NOMO-1 (cell line): ENCODE measurements at regions not wholly inside any gene's neighbourhood (a gene's known extent, or its start where the extent isn't known, plus 50 kb on each side); places are given as distances from the start of the nearest gene placed in this dataset.

Experiments used
- DNase-seq, 2 experiments: peaks; one replicate each; lab custom pipeline; 2025; ENCODE audit not compliant: unreplicated experiment in 2 of 2; lab: John Stamatoyannopoulos, UW

DNA sequence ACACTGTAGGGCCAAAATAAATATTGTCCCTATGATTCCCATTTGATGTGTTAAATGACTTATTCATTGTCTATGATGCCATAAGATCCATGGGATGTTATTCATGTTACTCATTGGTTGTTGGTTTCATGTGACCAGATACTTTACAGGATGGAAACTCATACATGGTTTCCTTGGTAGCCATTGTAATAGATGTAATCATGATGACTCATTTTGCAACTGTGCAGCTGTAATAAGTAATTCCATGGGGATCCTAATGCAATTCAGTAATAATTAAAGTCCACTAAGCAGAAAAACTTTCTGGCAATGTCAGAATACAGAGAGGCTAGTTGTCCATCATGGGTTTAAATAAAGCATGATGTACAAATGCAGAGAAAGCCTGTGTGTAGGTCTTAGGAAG lies 389.7 kb upstream of the NR3C2 start:
- no peak for DNase-seq

DNA sequence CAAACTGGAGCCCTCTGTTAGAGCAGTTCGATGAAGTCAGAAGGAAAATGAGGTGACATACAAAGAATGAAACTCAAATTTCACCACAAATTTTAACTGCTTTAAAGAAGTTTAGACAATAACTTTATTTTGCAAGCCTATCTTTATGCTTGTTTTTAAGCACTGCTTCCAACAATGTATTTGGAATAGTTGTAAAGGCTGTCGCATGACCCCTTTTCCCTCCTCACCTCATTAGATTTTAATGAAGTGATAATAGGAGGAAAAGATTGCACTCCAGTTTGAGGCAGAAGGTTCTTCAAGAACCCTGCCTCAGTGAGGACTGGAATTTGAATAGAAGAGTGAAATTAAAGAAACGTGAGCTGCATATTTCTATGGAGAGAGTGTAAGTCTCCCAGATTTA lies 386.1 kb upstream of the NR3C2 start:
- DNase-seq: no peak

DNA sequence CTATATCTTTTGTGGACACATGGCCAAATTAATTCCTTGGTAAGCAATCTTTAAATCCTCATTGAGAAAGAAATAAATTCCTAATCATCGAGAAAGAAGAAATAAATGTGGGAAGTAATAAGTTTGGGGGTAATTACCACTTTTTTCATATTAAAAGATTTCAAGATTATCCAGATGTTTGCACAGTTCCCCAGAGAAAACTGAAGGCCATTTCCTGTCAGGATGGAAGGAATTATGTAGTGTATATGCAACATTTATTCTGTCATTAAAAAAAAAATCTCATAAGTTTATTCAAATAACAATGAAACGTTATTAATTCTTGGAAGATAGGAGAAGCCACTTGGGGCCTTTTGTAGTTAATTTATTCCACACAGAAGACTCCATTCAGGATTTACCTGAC lies 385.6 kb upstream of the NR3C2 start:
- no peak for DNase-seq

DNA sequence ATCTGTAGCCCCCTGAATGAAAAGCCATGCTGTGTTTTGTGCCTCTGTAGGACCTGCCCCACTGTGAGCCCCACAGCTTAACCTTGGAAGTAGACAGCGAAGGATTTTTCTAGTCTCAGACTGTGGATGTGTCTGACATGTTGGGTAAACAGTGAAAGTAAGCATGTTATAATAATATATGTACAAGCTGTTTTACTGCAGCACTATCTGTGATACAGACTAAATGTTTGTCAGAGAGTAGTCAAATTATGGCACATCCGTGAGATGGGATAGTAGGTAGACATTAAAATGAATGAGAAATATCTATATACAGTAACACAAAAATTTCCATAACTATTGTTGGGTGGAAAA lies 381.2 kb upstream of the NR3C2 start:
- no peak for DNase-seq

DNA sequence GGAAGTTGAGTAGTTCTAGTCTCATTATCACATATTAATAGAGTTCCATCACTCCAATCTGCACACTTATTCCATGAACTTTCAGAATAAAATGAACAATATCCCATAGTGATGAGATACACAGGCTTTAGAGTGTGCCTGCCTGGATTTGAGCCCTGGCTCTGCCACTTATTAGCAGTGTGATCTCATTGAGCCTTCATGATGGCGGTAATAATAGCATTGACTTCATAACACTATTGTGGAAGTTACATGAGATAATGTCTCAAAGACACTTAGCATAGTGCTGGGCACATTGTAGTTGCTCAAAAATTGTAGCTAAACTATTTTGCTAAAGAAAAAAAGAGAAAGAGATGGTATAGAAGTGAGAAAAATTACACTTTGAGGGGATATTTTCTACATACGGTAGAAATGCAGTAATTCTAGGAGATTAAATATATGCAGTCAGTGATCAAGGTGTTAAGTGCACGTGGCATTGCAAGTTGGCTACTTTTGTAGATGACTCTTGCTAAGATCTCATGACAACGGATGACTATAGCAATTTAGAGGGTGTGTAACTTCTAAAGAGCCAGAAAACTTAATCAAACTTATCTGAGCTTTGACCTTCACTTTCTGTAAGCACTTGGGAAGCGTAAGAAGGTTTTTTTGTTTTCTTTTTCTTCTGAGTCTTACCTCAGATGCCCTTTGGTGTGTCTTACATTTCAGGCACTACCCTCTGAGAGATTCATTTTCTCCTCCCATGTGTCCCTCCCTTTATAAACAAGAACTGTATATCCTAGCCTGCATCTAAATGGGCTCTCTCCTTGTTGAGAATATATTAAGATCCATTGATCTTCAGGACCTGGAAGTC lies 380.6 kb upstream of the NR3C2 start:
- no peak for DNase-seq

DNA sequence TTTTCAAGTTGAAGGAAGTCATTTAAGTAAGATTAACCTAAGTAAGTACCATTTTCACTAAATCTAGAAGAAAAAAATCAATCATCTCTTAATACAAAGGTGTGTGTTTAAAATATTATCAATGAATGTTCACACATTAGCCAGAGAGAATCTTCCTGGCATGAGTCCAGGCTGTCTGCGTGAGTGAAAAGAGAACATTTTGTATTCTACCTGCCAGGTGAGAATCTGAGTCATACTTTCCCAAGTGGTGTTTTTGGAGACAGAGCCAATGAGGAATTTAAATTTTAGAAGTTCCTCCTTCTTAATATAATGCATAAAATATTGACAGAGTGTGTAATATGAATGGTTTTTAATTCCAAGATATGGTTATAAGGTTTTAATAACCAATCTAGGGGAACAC lies 371.8 kb upstream of the NR3C2 start:
- DNase-seq: no peak

DNA sequence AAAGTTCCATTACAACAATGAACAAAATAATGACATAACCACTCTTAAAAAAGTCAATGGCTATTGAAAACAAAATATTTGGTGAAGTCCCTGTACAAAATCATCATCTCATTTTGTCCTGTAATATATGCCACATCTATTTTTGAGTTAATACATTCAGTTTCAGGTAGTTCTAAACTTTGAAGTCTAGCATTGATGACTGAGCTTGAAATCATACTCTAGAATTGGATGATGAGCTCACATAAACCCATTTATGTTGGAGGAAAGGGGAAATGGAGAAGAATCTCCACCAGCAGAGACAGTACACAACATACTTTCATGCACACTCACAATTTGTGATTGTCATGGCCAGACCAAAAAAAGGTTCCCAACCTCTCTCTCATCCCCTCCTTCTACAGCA lies 371.1 kb upstream of the NR3C2 start:
- DNase-seq: no peak

DNA sequence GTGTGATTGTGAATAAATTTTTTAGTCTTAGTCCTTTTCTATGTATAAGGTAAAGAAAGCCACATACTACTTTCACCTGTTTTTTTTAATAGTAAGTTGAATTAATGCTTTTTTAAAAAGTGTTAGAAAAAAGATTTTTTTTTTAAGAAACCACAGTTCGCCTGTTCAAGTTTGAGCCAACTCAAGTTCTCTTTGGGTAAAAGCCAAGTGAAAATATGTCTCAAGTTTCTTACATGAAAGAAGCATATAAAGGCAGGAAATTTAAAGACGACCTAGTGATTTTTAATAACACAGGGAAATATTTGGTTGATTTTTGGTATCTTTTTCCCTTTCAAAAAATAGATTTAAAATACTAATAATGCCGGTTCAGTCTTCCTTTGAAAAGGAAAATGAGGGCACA lies 369.9 kb upstream of the NR3C2 start:
- DNase-seq: no peak

DNA sequence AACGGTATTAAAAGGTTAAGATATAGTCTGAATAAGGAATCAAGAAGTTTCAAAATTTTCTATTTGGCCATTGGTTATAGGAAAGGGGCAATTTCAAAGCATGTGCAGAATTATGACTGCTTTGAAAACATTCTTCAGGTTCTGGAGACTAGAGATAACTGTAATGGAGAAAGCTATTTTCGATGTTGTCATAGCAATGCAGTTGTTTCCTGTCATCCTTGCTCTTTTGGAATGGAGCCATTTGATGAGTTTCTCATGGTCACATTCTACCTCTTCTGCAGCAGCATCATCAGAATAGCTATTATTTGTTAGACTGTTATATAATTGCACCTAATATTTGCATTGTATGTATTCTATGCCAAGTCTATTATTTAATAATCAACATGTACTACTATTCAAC lies 368.2 kb upstream of the NR3C2 start:
- no peak for DNase-seq

DNA sequence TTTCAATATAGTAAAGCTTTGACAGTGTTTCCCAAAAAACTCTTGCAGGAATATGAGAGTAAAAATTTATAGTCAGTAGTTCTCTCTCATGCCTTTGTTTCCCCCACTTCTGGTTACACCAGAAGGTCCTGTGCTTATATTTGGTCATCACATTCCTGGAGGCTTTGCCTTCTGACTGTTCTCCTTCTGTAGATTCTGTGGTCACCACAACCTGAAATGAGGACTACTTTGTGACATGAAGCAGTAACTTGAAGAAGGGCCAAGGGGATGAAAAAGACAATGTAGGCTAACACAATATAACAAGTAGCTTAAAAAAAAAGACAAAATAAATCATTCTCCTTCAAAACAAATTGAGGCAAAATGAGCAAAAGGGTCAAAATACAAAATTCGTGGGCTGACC lies 366.2 kb upstream of the NR3C2 start:
- DNase-seq: no peak

DNA sequence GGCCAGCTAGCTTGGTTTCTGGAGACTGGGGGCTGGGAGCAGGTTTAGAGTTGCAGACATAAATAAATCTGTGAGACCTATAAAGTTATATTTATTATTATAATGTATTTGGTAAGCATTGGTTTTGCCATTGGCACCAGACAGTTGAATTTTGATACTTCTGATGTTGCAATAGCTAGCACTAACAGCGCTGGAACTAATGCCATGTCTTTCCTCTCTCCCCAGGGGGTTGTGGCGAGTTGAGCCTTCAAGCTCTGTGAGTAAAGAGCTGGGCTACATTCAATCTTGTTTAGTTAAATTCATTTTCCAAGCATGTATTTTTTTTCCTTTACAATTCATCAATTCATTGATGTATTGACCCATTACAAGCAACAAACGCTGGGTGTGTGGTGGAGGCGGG lies 358.7 kb upstream of the NR3C2 start:
- DNase-seq: no peak

DNA sequence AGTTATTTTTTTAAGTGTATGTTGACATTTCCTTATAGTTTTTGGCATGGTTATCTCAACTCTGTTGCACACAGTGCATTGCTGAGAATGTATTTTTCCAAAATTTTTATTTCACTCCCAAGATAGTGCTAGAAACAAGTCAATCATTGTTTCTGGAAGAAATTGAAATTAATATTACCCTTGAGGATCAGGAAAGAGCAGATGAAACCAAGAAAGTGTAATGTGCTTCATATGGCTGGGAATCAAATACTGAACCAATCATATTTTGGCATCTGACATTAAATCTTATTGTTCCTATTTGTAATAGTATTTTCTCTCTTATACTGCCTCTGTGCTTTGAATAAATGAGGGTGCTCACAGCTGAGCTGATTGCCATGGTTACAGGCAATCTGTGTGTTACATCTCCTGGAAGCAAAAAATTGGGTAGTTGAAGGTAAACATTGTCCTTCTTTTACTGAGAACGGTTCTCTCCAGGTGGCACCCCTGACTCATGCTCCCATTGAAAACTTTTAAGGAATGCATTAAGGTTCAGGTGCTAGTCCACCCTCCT lies 358.2 kb upstream of the NR3C2 start:
- no peak for DNase-seq

DNA sequence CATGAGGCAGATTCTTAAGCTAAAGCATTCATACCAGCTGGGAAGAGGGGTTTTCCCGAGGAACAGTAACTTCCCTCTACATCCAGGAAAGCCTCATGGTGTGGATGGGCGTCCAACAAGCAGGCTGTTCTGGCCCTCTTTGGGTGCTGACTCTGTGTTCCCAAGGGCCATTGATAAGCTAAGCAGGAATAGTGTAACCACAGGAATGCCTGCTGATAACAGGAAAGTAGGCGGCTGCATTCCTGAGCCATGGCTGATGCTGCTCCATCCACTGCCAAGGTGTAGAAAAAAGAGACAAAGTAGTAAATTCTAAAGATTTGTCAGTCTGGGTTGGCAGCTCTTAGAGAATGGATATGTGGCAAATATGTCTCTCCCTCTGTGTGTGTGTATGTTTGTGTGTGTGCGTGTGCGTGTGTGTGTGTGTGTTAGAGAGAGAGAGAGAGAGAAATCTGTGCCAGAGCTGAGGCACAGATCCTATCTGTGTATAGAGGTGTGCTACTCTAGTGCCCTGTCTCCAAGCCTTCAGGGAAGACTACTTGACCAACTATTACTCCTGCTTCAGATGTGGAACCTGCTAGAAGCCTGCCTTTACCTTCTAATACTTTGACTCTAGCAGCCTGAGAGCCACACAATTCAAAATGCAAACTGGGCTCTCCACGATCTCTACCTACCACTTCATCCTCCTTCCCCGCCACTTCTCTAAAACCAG lies 353.1 kb upstream of the NR3C2 start:
- no peak for DNase-seq

DNA sequence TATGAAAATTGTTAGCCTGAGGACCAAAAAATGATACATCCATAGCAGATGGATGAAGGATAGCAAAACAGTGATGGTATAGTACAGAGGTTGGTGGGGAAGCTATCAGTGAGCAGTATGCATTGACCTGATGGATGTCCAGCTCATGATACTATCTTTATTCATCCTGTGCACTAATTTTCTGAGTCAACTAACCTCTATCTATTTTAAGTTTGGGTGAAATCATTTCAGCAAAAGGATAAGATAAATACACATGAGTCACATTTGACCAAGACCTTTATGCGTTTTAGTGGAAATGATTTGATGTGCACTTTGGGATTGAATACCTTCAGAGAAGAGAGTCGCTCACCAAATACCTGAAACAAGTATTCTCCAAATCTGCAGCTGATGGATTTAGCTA lies 351.0 kb upstream of the NR3C2 start:
- no peak for DNase-seq

DNA sequence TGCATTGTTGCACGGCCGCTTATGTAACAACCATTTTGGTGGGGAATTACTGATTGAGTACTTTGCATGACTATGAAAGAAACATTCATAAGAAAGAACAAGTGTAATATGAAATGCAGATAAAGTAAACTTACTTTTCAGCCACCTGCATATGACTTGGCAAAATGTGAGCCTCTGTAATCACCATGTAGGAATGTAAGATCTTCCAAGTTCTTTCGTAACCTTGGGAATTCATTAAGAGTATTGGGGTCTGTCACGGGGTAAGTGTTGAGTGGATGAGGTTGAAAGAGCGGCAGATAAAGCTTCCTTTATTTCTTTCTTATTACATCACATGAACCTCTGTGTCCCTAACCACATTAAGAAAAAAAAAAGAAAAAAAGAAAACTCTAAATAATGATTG lies 348.5 kb upstream of the NR3C2 start:
- no peak for DNase-seq

DNA sequence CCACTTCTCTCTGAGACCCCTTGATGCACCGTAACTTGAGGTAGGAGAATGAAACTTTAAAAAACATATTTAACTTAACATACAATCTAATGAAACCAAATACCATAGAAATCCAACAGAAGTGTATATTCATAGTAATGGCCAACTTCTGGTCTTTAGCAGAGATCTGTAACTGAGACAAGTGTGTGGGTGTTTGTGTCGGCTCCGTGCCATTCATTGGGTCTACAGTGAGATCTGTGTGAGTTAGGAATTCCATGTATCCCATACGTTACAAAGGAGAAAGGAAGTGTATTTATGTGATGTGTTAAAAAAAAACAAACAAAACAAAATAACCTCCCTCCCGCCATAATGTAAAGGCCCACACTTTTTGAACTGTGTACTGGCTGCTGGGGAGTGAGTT lies 348.0 kb upstream of the NR3C2 start:
- DNase-seq: no peak

DNA sequence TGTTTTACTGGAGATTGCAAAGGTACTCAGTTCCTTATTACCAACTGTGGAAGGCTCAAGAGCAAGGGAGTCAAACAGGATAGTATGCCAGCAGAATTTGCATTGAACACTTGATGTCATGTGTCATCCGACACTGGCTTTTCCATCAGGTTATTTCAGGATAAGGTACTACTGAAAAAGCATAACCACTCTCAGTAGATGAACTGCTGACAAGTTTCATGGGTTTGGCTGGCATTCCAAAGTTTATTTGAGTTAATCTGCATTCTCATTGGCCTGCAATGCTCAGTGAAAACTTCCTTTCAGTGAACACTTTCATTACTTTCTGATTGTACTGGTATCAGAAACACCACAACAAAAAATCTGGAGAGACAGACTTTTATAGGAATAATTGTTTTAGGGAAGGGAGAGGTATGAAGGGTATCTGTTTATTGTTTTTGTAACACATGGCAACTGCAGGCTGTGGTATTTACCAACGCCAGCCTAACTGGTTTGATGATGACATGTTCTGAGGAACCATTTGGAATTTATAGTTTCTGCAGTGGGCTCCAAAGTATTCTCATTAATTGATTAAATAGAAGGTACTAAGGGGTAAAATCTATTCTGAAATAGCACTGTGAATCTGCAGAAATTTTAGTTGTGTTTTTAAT lies 345.7 kb upstream of the NR3C2 start:
- DNase-seq: no peak

DNA sequence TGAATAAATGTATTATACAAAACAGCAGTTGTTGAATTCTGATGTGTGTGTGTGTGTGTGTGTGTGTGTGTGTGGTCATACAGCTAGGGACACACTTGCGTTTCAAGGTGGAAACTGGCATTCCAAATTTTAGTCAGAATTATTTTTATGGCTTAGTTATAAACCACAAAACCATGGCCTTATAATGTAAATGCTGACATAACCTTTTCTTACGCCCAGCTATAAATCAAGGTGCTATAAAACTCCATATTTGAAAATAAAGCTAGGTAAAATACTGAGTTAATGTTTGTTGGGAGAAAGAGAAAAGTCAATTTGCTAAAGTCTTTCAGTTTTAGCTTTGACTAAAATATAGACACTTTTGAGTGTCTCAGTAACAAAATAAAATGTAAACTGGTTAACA lies 345.1 kb upstream of the NR3C2 start:
- DNase-seq: no peak

DNA sequence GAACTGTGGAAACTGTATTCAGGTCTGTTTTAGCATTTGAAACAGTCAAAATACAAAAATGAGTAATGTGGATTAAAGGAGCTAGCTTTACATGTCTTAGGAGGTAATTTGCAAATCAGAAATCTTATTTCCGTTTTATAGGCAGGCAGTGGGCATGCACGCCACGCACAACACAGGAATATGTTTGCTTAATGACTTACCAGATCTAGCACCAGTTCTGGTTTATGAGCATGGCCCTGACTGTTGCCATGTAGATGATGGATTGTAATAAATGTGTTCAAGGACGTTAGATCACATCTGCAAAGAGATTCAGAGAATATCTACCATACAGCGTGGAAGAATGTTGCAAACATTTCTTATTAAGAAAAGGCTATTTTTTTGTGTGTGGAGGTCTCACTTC lies 344.5 kb upstream of the NR3C2 start:
- DNase-seq: no peak

DNA sequence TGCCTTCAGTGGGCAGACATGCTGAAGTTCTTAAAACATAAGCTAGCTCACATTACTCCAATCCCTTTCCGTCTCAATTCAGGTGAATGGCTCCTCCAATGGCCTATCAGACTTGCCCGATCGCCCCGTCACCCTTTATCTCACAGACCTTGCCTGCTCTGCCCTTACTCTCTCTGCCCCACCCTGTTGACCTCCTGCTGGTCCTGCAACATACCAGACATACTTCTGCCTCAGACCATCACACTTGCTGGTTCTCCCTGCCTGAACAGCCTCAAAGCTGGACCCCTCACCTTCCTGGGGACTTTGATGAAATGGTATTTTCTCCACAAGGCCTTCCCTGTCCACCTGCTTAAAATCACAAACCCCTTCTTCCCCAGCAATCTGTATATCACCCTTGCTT lies 340.1 kb upstream of the NR3C2 start:
- DNase-seq: no peak

DNA sequence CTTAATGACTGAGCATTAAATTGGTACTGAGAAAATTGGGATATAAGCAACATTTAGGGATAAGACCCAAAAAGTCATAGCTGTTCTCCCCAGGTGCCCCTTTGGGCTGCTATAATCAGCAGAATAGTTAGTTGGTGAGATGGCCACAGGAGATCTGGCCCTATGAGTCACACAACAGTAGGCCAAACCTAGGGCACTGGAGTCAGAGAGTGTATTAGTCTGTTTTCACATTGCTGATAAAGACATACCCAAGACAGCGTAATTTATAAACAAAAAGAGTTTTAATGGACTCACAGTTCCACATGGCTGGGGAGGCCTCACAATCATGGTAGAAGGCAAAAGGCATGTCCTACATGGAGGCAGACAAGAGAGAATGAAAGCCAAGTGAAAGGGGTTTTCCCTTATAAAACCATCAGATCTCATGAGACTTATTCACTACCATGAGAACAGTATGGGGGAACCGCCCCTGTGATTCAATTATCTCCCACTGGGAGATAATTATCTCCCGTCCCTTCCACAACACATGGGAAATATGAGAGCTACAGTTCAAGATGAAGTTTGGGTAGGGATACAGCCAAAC lies 338.3 kb upstream of the NR3C2 start:
- DNase-seq: no peak
